ENCODE measurements at regions not wholly inside any gene's neighbourhood (a gene's known extent, or its start where the extent isn't known, plus 50 kb on each side); places are given as distances from the start of the nearest gene placed in this dataset.
"Not testable (repeated sequence)": the region's sequence is repeated elsewhere in the genome, so short reads cannot be mapped to it uniquely, and the experiment has no call there.

DNA sequence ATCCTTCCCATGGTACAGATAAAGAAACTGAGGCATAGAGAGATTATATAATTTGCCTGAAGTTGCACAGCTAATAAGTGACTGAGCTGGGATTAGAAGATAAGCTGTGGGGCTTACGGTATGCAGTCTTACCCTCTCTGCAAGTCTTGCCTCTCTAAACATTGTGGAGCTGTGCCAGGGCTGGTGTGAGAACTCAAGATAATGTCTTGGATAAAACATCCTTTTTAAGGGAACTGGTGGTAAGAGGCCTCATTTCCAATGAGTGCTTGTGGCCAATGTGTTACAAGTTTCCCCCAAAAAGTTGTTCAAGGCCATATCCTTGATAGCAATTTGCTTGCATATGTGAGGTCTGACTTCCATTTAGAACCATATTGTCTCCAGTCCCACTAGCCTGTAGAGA, 84.3 kb upstream of the ETAA1 start:
- ChIA-PET POLR2A (no interaction called here), CTCF (no interaction called here)
- Mint-ChIP-seq H3K36me3 (ENCODE audit: low read depth) (no peaks in the 10 kb centered on the region), H3K27ac (no peak overlapping the region), H3K4me3 (no peak overlapping the region), H3K4me1 (no peaks in the 10 kb centered on the region), H3K9me3 (no peaks in the 10 kb centered on the region), H3K27me3 (no peaks in the 10 kb centered on the region)
- no peak for DNase-seq

- Mint-ChIP-seq H3K4me3 (no peak overlapping the region), H3K36me3 (ENCODE audit: low read depth) (no peaks in the 10 kb centered on the region), H3K27ac (no peak overlapping the region), H3K27me3 (no peaks in the 10 kb centered on the region), H3K9me3 (no peaks in the 10 kb centered on the region), H3K4me1 (no peaks in the 10 kb centered on the region)
- DNase-seq: no peak
- CTCF ChIA-PET: no interaction called here
- POLR2A ChIA-PET: no interaction called here
Measured at GRCh38 chr2:67313536-67313935, 83.6 kb upstream of the ETAA1 start.

GRCh38 chr2:67318031-67318430, 79.1 kb upstream of the ETAA1 start:
- Mint-ChIP-seq H3K27me3 (no peaks in the 10 kb centered on the region), H3K9me3 (no peaks in the 10 kb centered on the region), H3K4me3 (no peak overlapping the region), H3K36me3 (ENCODE audit: low read depth) (no peaks in the 10 kb centered on the region), H3K4me1 (no peaks in the 10 kb centered on the region), H3K27ac (no peak overlapping the region)
- ChIA-PET POLR2A (no interaction called here), CTCF (no interaction called here)
- DNase-seq: no peak

DNA sequence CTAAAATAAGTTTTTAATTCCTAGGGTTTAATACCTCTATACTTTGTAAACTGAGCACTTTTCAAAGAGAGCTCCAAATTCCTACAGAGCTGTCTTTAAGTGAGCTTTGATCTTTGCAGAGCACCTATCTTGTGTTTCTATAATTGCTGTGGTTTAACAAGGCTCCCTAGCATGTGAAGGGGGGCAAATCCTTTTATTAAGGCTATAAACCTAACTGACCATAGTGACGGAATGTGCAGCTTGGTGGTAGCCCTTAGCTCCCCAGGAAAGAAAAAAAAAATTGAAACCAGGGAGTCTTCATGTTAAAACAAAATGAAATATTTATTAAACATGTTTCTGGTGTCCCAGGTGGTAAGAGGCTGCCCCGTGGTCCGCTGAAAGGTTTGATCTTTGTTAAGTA, 78.6 kb upstream of the ETAA1 start:
- H3K27ac Mint-ChIP-seq: no peak overlapping the region
- CTCF ChIA-PET: no interaction called here
- no peak overlapping the region for H3K4me3 Mint-ChIP-seq

GRCh38 chr2:67318993-67319481, 78.1 kb upstream of the ETAA1 start:
- H3K4me1 Mint-ChIP-seq: no peaks in the 10 kb centered on the region
- DNase-seq: no peak
- no peaks in the 10 kb centered on the region for H3K27me3 Mint-ChIP-seq
- H3K27ac Mint-ChIP-seq: no peak overlapping the region
- H3K9me3 Mint-ChIP-seq: no peaks in the 10 kb centered on the region
- no peaks in the 10 kb centered on the region for H3K36me3 Mint-ChIP-seq (ENCODE audit: low read depth)
- POLR2A ChIA-PET: no interaction called here
- CTCF ChIA-PET: no interaction called here
- no peak overlapping the region for H3K4me3 Mint-ChIP-seq

More for the DNA sequence above, 78.6 kb upstream of the ETAA1 start:
- Mint-ChIP-seq H3K36me3 (ENCODE audit: low read depth) (no peaks in the 10 kb centered on the region), H3K27me3 (no peaks in the 10 kb centered on the region), H3K9me3 (no peaks in the 10 kb centered on the region), H3K4me1 (no peaks in the 10 kb centered on the region)
- POLR2A ChIA-PET: no interaction called here
- no peak for DNase-seq

- DNase-seq: no peak
- H3K4me3 Mint-ChIP-seq: no peak overlapping the region
- H3K36me3 Mint-ChIP-seq (ENCODE audit: low read depth): no peaks in the 10 kb centered on the region
- no peaks in the 10 kb centered on the region for H3K4me1 Mint-ChIP-seq
- H3K27me3 Mint-ChIP-seq: no peaks in the 10 kb centered on the region
- H3K9me3 Mint-ChIP-seq: no peaks in the 10 kb centered on the region
- ChIA-PET CTCF (no interaction called here), POLR2A (no interaction called here)
- H3K27ac Mint-ChIP-seq: no peak overlapping the region
Measured at GRCh38 chr2:67320861-67321587, 76.1 kb upstream of the ETAA1 start.

- Mint-ChIP-seq H3K27ac (no peak overlapping the region), H3K4me1 (no peaks in the 10 kb centered on the region), H3K4me3 (no peak overlapping the region), H3K9me3 (no peaks in the 10 kb centered on the region), H3K27me3 (no peaks in the 10 kb centered on the region), H3K36me3 (ENCODE audit: low read depth) (no peaks in the 10 kb centered on the region)
- POLR2A ChIA-PET: no interaction called here
- DNase-seq: no peak
- CTCF ChIA-PET: no interaction called here
Measured at GRCh38 chr2:67321588-67321903, 75.6 kb upstream of the ETAA1 start.

GRCh38 chr2:67322353-67323001, 74.7 kb upstream of the ETAA1 start:
- CTCF ChIA-PET: no interaction called here
- no peak overlapping the region for H3K4me3 Mint-ChIP-seq
- H3K9me3 Mint-ChIP-seq: no peaks in the 10 kb centered on the region
- no peaks in the 10 kb centered on the region for H3K27me3 Mint-ChIP-seq
- no peaks in the 10 kb centered on the region for H3K4me1 Mint-ChIP-seq
- no peak overlapping the region for H3K27ac Mint-ChIP-seq
- no peak for DNase-seq
- no peaks in the 10 kb centered on the region for H3K36me3 Mint-ChIP-seq (ENCODE audit: low read depth)
- POLR2A ChIA-PET: no interaction called here

- Mint-ChIP-seq H3K27ac (no peak overlapping the region), H3K9me3 (no peaks in the 10 kb centered on the region), H3K4me3 (no peak overlapping the region), H3K27me3 (no peaks in the 10 kb centered on the region), H3K4me1 (no peaks in the 10 kb centered on the region), H3K36me3 (ENCODE audit: low read depth) (no peaks in the 10 kb centered on the region)
- ChIA-PET CTCF (no interaction called here), POLR2A (no interaction called here)
- DNase-seq: no peak
Measured at GRCh38 chr2:67323209-67323991, 73.7 kb upstream of the ETAA1 start.

DNA sequence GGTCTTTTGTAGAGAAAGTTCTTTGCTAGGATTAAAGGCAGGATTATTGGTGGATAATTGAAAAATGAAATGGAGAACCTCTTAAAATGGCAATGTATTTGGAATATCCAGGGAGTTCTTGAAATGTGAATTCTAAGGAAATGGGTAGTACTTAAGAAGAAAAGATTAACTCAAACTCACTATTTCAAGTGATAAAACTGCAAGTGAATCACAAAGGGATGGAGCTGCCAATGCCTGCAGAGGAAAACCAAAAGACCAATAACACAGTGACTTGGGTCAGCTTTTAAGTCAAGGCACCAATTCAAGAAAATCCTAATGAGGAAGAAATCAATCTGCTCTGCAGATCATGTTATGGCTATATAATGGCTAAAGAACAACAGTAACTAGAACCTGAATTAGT, 67.6 kb upstream of the ETAA1 start:
- H3K36me3 Mint-ChIP-seq (ENCODE audit: low read depth): no peaks in the 10 kb centered on the region
- H3K4me1 Mint-ChIP-seq: no peaks in the 10 kb centered on the region
- H3K27ac Mint-ChIP-seq: no peak overlapping the region
- no peaks in the 10 kb centered on the region for H3K27me3 Mint-ChIP-seq
- no peak for DNase-seq
- POLR2A ChIA-PET: no interaction called here
- no peak overlapping the region for H3K4me3 Mint-ChIP-seq
- H3K9me3 Mint-ChIP-seq: no peaks in the 10 kb centered on the region
- CTCF ChIA-PET: no interaction called here

- Mint-ChIP-seq H3K27me3 (no peaks in the 10 kb centered on the region), H3K9me3 (no peaks in the 10 kb centered on the region), H3K4me1 (no peaks in the 10 kb centered on the region), H3K4me3 (no peak overlapping the region), H3K27ac (no peak overlapping the region), H3K36me3 (ENCODE audit: low read depth) (no peaks in the 10 kb centered on the region)
- no peak for DNase-seq
- POLR2A ChIA-PET: no interaction called here
- CTCF ChIA-PET: no interaction called here
Measured at GRCh38 chr2:67329951-67330350, 67.2 kb upstream of the ETAA1 start.

- H3K4me3 Mint-ChIP-seq, CTCF ChIA-PET, H3K27ac Mint-ChIP-seq: not testable (repeated sequence)
Measured at GRCh38 chr2:67331419-67332086, 65.6 kb upstream of the ETAA1 start.

GRCh38 chr2:67337903-67338302, 59.2 kb upstream of the ETAA1 start:
- no peaks in the 10 kb centered on the region for H3K4me1 Mint-ChIP-seq
- no peak overlapping the region for H3K4me3 Mint-ChIP-seq
- ChIA-PET POLR2A (no interaction called here), CTCF (no interaction called here)
- H3K27ac Mint-ChIP-seq: no peak overlapping the region
- no peak for DNase-seq
- no peaks in the 10 kb centered on the region for H3K9me3 Mint-ChIP-seq
- H3K36me3 Mint-ChIP-seq (ENCODE audit: low read depth): no peaks in the 10 kb centered on the region
- no peaks in the 10 kb centered on the region for H3K27me3 Mint-ChIP-seq

More at GRCh38 chr2:67331419-67332086, 65.6 kb upstream of the ETAA1 start:
- H3K4me1 Mint-ChIP-seq; DNase-seq; POLR2A ChIA-PET; H3K27me3 Mint-ChIP-seq; H3K36me3 Mint-ChIP-seq (ENCODE audit: low read depth); H3K9me3 Mint-ChIP-seq: not testable (repeated sequence)
